SK-N-SH (cell line): ENCODE measurements at regions not wholly inside any gene's neighbourhood (a gene's known extent, or its start where the extent isn't known, plus 50 kb on each side); places are given as distances from the start of the nearest gene placed in this dataset.

Experiments used
- CTCF ChIA-PET: fragments of 300-600, 350-600 bp; formaldehyde crosslinking; extraction: SDS; loops from one replicate; lab custom pipeline; 2021; lab: Yijun Ruan, JAX
- POLR2A ChIA-PET: fragments of 350-600 bp; sonication (Branson Sonifier 250); formaldehyde crosslinking; extraction: SDS; loops from one replicate; lab custom pipeline; 2020; ENCODE audit warnings: antibody characterized with exemption, inconsistent platforms; lab: Yijun Ruan, JAX
- DNase-seq: peaks from one replicate; pipeline ENCODE4 v3.0.0; 2012
- H2AFZ ChIP-seq: fragments of 200-600 bp; sonication (generic); 2 replicates; pipeline ENCODE4 v1.8.1; 2016; ENCODE audit warnings: antibody characterized with exemption, mild to moderate bottlenecking, low read depth
- H3F3A ChIP-seq: fragments of 200-600 bp; sonication (generic); replicated peaks from 2 replicates; pipeline ENCODE3; 2016; ENCODE audit warnings: antibody characterized with exemption, mild to moderate bottlenecking; ENCODE audit not compliant: insufficient read depth
- H3K27ac ChIP-seq, 2 experiments: fragments of 200-500 bp in 1 of 2; fragments of 200-600 bp in 1 of 2; sonication (Bioruptor generic) in 1 of 2; sonication (generic), shearing (Covaris generic) in 1 of 2; 2 replicates each; pipeline versions ENCODE4 v1.5.1 to v1.6.1; 2014 to 2016; ENCODE audit warnings: low read depth in 2 of 2, inconsistent platforms in 1 of 2, low read length in 1 of 2, mild to moderate bottlenecking in 1 of 2, mixed read lengths in 1 of 2
- H3K27me3 ChIP-seq: fragments of 200-600 bp; sonication (generic), shearing (Covaris generic); 2 replicates; pipeline ENCODE4 v1.6.1; 2016; ENCODE audit warnings: mixed run types; ENCODE audit not compliant: insufficient read depth
- H3K36me3 ChIP-seq, 2 experiments: fragments of 200-500 bp in 1 of 2; fragments of 200-600 bp in 1 of 2; sonication (Bioruptor generic) in 1 of 2; sonication (generic) in 1 of 2; replicated peaks in 1 of 2; 2 replicates each; pipeline versions ENCODE3 to v1.5.1; 2014 to 2016; ENCODE audit warnings: low read length in 1 of 2, mild to moderate bottlenecking in 1 of 2; ENCODE audit not compliant: insufficient read depth in 2 of 2, control insufficient read depth in 1 of 2
- H3K4me1 ChIP-seq, 2 experiments: fragments of 200-500 bp in 1 of 2; fragments of 200-600 bp in 1 of 2; sonication (Bioruptor generic) in 1 of 2; sonication (generic), shearing (Covaris generic) in 1 of 2; 2 replicates each; pipeline versions ENCODE4 v1.5.1 to v1.6.1; 2014 to 2016; ENCODE audit warnings: low read depth in 1 of 2, low read length in 1 of 2, mixed run types in 1 of 2; ENCODE audit not compliant: insufficient read depth in 2 of 2, control insufficient read depth in 1 of 2
- H3K4me2 ChIP-seq: fragments of 200-600 bp; sonication (generic), shearing (Covaris generic); 2 replicates; pipeline ENCODE4 v1.6.1; 2017; ENCODE audit warnings: mixed run types
- H3K4me3 ChIP-seq, 2 experiments: fragments of 200-500 bp in 1 of 2; fragments of 200-600 bp in 1 of 2; sonication (Bioruptor generic) in 1 of 2; sonication (generic), shearing (Covaris generic) in 1 of 2; 2 replicates each; pipeline versions ENCODE4 v1.5.1 to v1.8.1; 2014 to 2016; ENCODE audit warnings: low read depth in 2 of 2, inconsistent platforms in 1 of 2, low read length in 1 of 2, mild to moderate bottlenecking in 1 of 2, mixed read lengths in 1 of 2, moderate library complexity in 1 of 2
- H3K79me2 ChIP-seq: fragments of 200-600 bp; sonication (generic); 2 replicates; pipeline ENCODE4 v1.8.1; 2017; ENCODE audit warnings: mild to moderate bottlenecking; ENCODE audit not compliant: insufficient read depth
- H3K9ac ChIP-seq: fragments of 200-600 bp; sonication (generic); 2 replicates; pipeline ENCODE4 v1.6.1; 2017; ENCODE audit warnings: mixed run types
- H3K9me2 ChIP-seq: fragments of 200-600 bp; sonication (generic); 2 replicates; pipeline ENCODE4 v1.6.1; 2017; ENCODE audit warnings: mixed run types
- H3K9me3 ChIP-seq: fragments of 200-600 bp; sonication (generic); 2 replicates; pipeline ENCODE4 v1.6.1; 2017; ENCODE audit warnings: mixed run types, mild to moderate bottlenecking, moderate library complexity
- H4K20me1 ChIP-seq: fragments of 200-600 bp; sonication (generic); 2 replicates; pipeline ENCODE4 v1.6.1; 2017; ENCODE audit warnings: mild to moderate bottlenecking, mixed run types; ENCODE audit not compliant: insufficient read depth
- CHD2 ChIP-seq: fragments of 150-350 bp; IDR thresholded peaks from 2 replicates; pipeline ENCODE4 v1.6.1; 2018; ENCODE audit warnings: low read length; ENCODE audit not compliant: partially characterized antibody
- CTCF ChIP-seq: fragments of 200-600 bp; sonication (generic); IDR thresholded peaks from 2 replicates; pipeline ENCODE4 v1.6.1; 2017; ENCODE audit warnings: antibody characterized with exemption, mild to moderate bottlenecking, moderate library complexity
- EP300 ChIP-seq, 2 experiments: IDR thresholded peaks; 2 replicates each; pipeline versions ENCODE4 v1.4.0 to v1.6.1; 2012; ENCODE audit warnings: borderline replicate concordance in 1 of 2, low read depth in 1 of 2, low read length in 1 of 2
- FOXM1 ChIP-seq: IDR thresholded peaks from 2 replicates; pipeline ENCODE4 v1.4.0; 2012; ENCODE audit warnings: low read depth, mild to moderate bottlenecking
- GABPA ChIP-seq: IDR thresholded peaks from 2 replicates; pipeline ENCODE4 v1.4.0; 2012; ENCODE audit warnings: low read depth, mild to moderate bottlenecking
- IRF3 ChIP-seq: fragments of 150-350 bp; IDR thresholded peaks from 2 replicates; pipeline ENCODE4 v1.6.1; 2016; ENCODE audit warnings: mild to moderate bottlenecking, low read depth, low read length
- JUND ChIP-seq: IDR thresholded peaks from 2 replicates; pipeline ENCODE4 v1.4.0; 2012
- MAX ChIP-seq: IDR thresholded peaks from 2 replicates; pipeline ENCODE4 v1.4.0; 2012; ENCODE audit warnings: low read depth
- NFIC ChIP-seq: IDR thresholded peaks from 2 replicates; pipeline ENCODE4 v1.4.0; 2012; ENCODE audit warnings: borderline replicate concordance
- PBX3 ChIP-seq: IDR thresholded peaks from 2 replicates; pipeline ENCODE4; 2012
- REST ChIP-seq: IDR thresholded peaks from 2 replicates; pipeline ENCODE4 v1.6.1; 2012; ENCODE audit warnings: mild to moderate bottlenecking, low read depth, low read length, moderate library complexity
- RFX5 ChIP-seq: IDR thresholded peaks from 2 replicates; pipeline ENCODE4 v1.6.1; 2012; ENCODE audit warnings: mild to moderate bottlenecking, improper control_type of control experiment, low read length
- RXRA ChIP-seq: IDR thresholded peaks from 2 replicates; pipeline ENCODE4 v1.4.0; 2012; ENCODE audit warnings: low read depth, mild to moderate bottlenecking, borderline replicate concordance
- TAF1 ChIP-seq: IDR thresholded peaks from 2 replicates; pipeline ENCODE4 v1.6.1; 2012; ENCODE audit warnings: low read depth, mild to moderate bottlenecking, low read length, moderate library complexity, borderline replicate concordance
- TCF12 ChIP-seq: IDR thresholded peaks from 2 replicates; pipeline ENCODE4 v1.4.0; 2012
- WGBS: methylation state at CpG from one replicate; pipeline ENCODE4 v1.1.6; 2017; ENCODE audit warnings: low lambda C conversion rate; 5-methylcytosine and 5-hydroxymethylcytosine counted together

- CTCF ChIA-PET = no interaction called here
- TF ChIP-seq FOXM1 (no peak), PBX3 (no peak), IRF3 (no peak), REST (no peak)
- H4K20me1 ChIP-seq = no peaks in the 10 kb centered on the region
- H3F3A ChIP-seq = no peaks in the 10 kb centered on the region
- no peak overlapping the region for H2AFZ ChIP-seq
- no peak overlapping the region for H3K9ac ChIP-seq
- no peak for DNase-seq
- no peak overlapping the region for H3K4me2 ChIP-seq
- H3K79me2 ChIP-seq = no peaks in the 10 kb centered on the region
- 95% methylated on average over 5 of the region's 5 CpGs for WGBS
- H3K9me2 ChIP-seq = no peaks in the 10 kb centered on the region
- no peaks in the 10 kb centered on the region for H3K36me3 ChIP-seq
- POLR2A ChIA-PET = no interaction called here
- H3K27ac ChIP-seq = no peak overlapping the region
- H3K27me3 ChIP-seq = no peaks in the 10 kb centered on the region
- H3K9me3 ChIP-seq = no peaks in the 10 kb centered on the region
- H3K4me1 ChIP-seq = no peaks in the 10 kb centered on the region; a peak in 1 of 4 replicates
- no peak overlapping the region for H3K4me3 ChIP-seq
These were observed 92.5 kb upstream of the TGIF1 start for GRCh38 chr18:3357516-3357915.

- CTCF ChIA-PET = no interaction called here
- no peaks in the 10 kb centered on the region for H3F3A ChIP-seq
- TF ChIP-seq TCF12 = no peak
- no peak for TF ChIP-seq RFX5
- TF ChIP-seq JUND = no peak
- TF ChIP-seq CTCF = no peak
- TF ChIP-seq TAF1 = no peak
- no peak for TF ChIP-seq RXRA
- TF ChIP-seq EP300 (IDR thresholded peaks at IDR 0.05; ENCODE audit: borderline replicate concordance in 1 of 2, low read depth in 1 of 2, low read length in 1 of 2) = no peak
- no peak for TF ChIP-seq CHD2
- no peak for TF ChIP-seq MAX
- TF ChIP-seq GABPA = no peak
- TF ChIP-seq PBX3 = no peak
- TF ChIP-seq NFIC = no peak
- TF ChIP-seq, all 33 proteins: peak for 0
- Histone ChIP-seq H3K4me3 (no peak overlapping the region), H3K4me1 (no peaks in the 10 kb centered on the region; a peak in 1 of 4 replicates), H4K20me1 (no peaks in the 10 kb centered on the region), H3K9me3 (no peaks in the 10 kb centered on the region), H3K27ac (no peak overlapping the region), H3K36me3 (no peaks in the 10 kb centered on the region), H3K4me2 (no peak overlapping the region), H3K27me3 (no peaks in the 10 kb centered on the region), H2AFZ (no peak overlapping the region), H3K9ac (no peak overlapping the region), H3K9me2 (no peaks in the 10 kb centered on the region), H3K79me2 (no peaks in the 10 kb centered on the region)
- 58% methylated on average over 6 of the region's 6 CpGs for WGBS
- POLR2A ChIA-PET = no interaction called here
- peak; percentile 27 for DNase-seq
These were observed 91.7 kb upstream of the TGIF1 start for GRCh38 chr18:3358310-3358709.
